K562 (cell line): ENCODE measurements at regions not wholly inside any gene's neighbourhood (a gene's known extent, or its start where the extent isn't known, plus 50 kb on each side); places are given as distances from the start of the nearest gene placed in this dataset.

Experiments
- ADNP ChIP-seq: fragments of 200-800 bp; sonication (Bioruptor generic); IDR thresholded peaks from 2 replicates; pipeline ENCODE4 v1.6.1; 2016; ENCODE audit warnings: missing genetic modification characterization, missing compliant biosample characterization
- BRCA1 ChIP-seq, 2 experiments: fragments of 450-650 bp in 1 of 2; sonication (generic) in 1 of 2; formaldehyde crosslinking in 1 of 2; IDR thresholded peaks; 2 replicates each; pipeline versions ENCODE4 v1.5.0 to v1.6.1; 2017 to 2020; ENCODE audit warnings: mild to moderate bottlenecking in 1 of 2, missing genetic modification reagents in 1 of 2
- EHMT2 ChIP-seq: fragments of 450-650 bp; IDR thresholded peaks from 2 replicates; pipeline ENCODE4 v1.6.1; 2018; ENCODE audit warnings: antibody characterized with exemption
- MIER1 ChIP-seq: fragments of 450-650 bp; IDR thresholded peaks from 2 replicates; pipeline ENCODE4 v1.6.1; 2016; ENCODE audit warnings: antibody characterized with exemption, mild to moderate bottlenecking, low read depth
- NCOA6 ChIP-seq: fragments of 450-650 bp; IDR thresholded peaks from 2 replicates; pipeline ENCODE4 v1.6.1; 2017; ENCODE audit warnings: mild to moderate bottlenecking
- TCF7L2 ChIP-seq: fragments of 150-350 bp; IDR thresholded peaks from 2 replicates; pipeline ENCODE4 v1.6.1; 2016; ENCODE audit warnings: low read depth, mild to moderate bottlenecking, low read length, moderate library complexity
- ZC3H11A ChIP-seq: IDR thresholded peaks from 2 replicates; pipeline ENCODE4 v1.6.1; 2012; ENCODE audit warnings: low read depth, low read length, improper control_type of control experiment
- TF ChIP-seq, protein P1 (sequence below): fragments of 200-800 bp; sonication (Bioruptor generic); IDR thresholded peaks from 2 replicates; pipeline ENCODE4 v1.6.1; 2016; ENCODE audit warnings: missing genetic modification characterization, missing compliant biosample characterization
- TF ChIP-seq, protein P2 (sequence below): fragments of 450-650 bp; IDR thresholded peaks from 2 replicates; pipeline ENCODE4 v1.7.0; 2016; ENCODE audit warnings: borderline replicate concordance
- TF ChIP-seq, protein P3 (sequence below): IDR thresholded peaks from 2 replicates; pipeline ENCODE4 v1.6.1; 2012; ENCODE audit warnings: low read depth, low read length, improper control_type of control experiment, borderline replicate concordance
- TF ChIP-seq, protein P4 (sequence below), 3 experiments: fragments of 200-800 bp in 1 of 3; fragments of 250-450 bp in 1 of 3; fragments of 450-650 bp in 1 of 3; sonication (Bioruptor Pico) in 1 of 3; sonication (Bioruptor generic) in 1 of 3; formaldehyde crosslinking in 1 of 3; IDR thresholded peaks; 2 replicates each; pipeline versions ENCODE4 v1.6.1 to v1.8.0; 2016 to 2022; ENCODE audit warnings: mild to moderate bottlenecking in 2 of 3, missing genetic modification characterization in 2 of 3, missing compliant biosample characterization in 1 of 3, moderate library complexity in 1 of 3
- TF ChIP-seq, protein P5 (sequence below): fragments of 450-650 bp; conservative IDR thresholded peaks from 2 replicates; pipeline ENCODE4 v1.6.1; 2016; ENCODE audit warnings: missing genetic modification characterization, low read depth, mild to moderate bottlenecking, missing compliant biosample characterization, moderate library complexity

DNA sequence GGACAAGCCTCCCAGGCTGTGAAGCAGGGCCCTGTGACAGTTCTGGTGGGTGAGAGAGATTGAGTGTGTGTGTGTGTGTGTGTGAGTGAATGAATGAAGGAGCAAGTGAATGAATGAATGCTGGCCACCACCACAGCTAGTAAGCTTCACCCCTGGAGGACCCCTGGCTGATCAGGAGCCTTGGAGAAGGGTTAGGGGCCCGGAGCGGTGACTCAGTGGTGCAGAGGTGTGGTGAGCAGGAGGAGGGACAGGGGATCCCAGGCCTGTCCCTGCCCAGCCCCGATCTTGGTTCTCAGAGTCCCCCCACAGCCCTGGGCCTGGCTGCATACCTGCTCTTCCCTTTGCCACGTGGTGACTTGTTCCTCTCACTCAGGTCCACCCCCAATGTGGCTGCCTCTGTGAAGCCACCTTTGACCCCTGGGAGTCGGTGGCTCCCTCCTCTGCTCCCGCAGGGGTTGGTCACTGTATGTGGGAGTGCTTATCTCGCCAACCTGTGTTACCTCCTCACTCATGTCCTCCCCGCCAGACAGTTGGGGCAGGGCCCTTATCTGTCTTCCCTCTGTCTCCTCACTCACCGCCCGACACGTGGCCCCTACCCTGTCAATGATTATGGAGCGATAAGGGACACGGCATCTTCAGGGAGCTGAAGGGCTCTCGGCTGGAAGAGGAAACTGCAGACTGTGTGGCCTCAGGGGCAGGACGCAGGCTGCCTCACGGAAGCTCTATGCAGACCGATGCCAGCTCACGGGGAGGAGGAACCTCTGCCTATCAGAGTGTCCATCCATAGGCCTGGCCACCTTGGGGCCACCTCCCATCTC is 99.9 kb upstream of the PITX1 start (continued):
- TF ChIP-seq, protein P1, sequence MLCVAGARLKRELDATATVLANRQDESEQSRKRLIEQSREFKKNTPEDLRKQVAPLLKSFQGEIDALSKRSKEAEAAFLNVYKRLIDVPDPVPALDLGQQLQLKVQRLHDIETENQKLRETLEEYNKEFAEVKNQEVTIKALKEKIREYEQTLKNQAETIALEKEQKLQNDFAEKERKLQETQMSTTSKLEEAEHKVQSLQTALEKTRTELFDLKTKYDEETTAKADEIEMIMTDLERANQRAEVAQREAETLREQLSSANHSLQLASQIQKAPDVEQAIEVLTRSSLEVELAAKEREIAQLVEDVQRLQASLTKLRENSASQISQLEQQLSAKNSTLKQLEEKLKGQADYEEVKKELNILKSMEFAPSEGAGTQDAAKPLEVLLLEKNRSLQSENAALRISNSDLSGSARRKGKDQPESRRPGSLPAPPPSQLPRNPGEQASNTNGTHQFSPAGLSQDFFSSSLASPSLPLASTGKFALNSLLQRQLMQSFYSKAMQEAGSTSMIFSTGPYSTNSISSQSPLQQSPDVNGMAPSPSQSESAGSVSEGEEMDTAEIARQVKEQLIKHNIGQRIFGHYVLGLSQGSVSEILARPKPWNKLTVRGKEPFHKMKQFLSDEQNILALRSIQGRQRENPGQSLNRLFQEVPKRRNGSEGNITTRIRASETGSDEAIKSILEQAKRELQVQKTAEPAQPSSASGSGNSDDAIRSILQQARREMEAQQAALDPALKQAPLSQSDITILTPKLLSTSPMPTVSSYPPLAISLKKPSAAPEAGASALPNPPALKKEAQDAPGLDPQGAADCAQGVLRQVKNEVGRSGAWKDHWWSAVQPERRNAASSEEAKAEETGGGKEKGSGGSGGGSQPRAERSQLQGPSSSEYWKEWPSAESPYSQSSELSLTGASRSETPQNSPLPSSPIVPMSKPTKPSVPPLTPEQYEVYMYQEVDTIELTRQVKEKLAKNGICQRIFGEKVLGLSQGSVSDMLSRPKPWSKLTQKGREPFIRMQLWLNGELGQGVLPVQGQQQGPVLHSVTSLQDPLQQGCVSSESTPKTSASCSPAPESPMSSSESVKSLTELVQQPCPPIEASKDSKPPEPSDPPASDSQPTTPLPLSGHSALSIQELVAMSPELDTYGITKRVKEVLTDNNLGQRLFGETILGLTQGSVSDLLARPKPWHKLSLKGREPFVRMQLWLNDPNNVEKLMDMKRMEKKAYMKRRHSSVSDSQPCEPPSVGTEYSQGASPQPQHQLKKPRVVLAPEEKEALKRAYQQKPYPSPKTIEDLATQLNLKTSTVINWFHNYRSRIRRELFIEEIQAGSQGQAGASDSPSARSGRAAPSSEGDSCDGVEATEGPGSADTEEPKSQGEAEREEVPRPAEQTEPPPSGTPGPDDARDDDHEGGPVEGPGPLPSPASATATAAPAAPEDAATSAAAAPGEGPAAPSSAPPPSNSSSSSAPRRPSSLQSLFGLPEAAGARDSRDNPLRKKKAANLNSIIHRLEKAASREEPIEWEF: peak; percentile 91
- TF ChIP-seq, protein P2, sequence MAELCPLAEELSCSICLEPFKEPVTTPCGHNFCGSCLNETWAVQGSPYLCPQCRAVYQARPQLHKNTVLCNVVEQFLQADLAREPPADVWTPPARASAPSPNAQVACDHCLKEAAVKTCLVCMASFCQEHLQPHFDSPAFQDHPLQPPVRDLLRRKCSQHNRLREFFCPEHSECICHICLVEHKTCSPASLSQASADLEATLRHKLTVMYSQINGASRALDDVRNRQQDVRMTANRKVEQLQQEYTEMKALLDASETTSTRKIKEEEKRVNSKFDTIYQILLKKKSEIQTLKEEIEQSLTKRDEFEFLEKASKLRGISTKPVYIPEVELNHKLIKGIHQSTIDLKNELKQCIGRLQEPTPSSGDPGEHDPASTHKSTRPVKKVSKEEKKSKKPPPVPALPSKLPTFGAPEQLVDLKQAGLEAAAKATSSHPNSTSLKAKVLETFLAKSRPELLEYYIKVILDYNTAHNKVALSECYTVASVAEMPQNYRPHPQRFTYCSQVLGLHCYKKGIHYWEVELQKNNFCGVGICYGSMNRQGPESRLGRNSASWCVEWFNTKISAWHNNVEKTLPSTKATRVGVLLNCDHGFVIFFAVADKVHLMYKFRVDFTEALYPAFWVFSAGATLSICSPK: no peak
- 0 out of 2 replicates have a peak, but pooled peaks have one; percentile 22 for TF ChIP-seq TCF7L2
- peak; percentile 68; the same call in 1 of the 2 replicates for TF ChIP-seq ADNP
- peak; percentile 57; the same call in 1 of the 2 replicates for TF ChIP-seq EHMT2
- no peak for TF ChIP-seq BRCA1 (IDR thresholded peaks at IDR 0.05)
- TF ChIP-seq BRCA1 (CRISPR knock-in tag; IDR thresholded peaks at IDR 0.05): no peak
- TF ChIP-seq, protein P3, sequence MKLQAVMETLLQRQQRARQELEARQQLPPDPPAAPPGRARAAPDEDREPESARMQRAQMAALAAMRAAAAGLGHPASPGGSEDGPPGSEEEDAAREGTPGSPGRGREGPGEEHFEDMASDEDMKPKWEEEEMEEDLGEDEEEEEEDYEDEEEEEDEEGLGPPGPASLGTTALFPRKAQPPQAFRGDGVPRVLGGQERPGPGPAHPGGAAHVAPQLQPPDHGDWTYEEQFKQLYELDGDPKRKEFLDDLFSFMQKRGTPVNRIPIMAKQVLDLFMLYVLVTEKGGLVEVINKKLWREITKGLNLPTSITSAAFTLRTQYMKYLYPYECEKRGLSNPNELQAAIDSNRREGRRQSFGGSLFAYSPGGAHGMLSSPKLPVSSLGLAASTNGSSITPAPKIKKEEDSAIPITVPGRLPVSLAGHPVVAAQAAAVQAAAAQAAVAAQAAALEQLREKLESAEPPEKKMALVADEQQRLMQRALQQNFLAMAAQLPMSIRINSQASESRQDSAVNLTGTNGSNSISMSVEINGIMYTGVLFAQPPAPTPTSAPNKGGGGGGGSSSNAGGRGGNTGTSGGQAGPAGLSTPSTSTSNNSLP: peak; percentile 63; the same call in 1 of the 2 replicates
- TF ChIP-seq, protein P4, sequence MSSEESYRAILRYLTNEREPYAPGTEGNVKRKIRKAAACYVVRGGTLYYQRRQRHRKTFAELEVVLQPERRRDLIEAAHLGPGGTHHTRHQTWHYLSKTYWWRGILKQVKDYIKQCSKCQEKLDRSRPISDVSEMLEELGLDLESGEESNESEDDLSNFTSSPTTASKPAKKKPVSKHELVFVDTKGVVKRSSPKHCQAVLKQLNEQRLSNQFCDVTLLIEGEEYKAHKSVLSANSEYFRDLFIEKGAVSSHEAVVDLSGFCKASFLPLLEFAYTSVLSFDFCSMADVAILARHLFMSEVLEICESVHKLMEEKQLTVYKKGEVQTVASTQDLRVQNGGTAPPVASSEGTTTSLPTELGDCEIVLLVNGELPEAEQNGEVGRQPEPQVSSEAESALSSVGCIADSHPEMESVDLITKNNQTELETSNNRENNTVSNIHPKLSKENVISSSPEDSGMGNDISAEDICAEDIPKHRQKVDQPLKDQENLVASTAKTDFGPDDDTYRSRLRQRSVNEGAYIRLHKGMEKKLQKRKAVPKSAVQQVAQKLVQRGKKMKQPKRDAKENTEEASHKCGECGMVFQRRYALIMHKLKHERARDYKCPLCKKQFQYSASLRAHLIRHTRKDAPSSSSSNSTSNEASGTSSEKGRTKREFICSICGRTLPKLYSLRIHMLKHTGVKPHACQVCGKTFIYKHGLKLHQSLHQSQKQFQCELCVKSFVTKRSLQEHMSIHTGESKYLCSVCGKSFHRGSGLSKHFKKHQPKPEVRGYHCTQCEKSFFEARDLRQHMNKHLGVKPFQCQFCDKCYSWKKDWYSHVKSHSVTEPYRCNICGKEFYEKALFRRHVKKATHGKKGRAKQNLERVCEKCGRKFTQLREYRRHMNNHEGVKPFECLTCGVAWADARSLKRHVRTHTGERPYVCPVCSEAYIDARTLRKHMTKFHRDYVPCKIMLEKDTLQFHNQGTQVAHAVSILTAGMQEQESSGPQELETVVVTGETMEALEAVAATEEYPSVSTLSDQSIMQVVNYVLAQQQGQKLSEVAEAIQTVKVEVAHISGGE (CRISPR knock-in tag; IDR thresholded peaks at IDR 0.05): peak in 1 of 3 experiments; percentile 90; a peak in 2 of 6 replicates
- no peak for TF ChIP-seq ZC3H11A
- TF ChIP-seq, protein P5, sequence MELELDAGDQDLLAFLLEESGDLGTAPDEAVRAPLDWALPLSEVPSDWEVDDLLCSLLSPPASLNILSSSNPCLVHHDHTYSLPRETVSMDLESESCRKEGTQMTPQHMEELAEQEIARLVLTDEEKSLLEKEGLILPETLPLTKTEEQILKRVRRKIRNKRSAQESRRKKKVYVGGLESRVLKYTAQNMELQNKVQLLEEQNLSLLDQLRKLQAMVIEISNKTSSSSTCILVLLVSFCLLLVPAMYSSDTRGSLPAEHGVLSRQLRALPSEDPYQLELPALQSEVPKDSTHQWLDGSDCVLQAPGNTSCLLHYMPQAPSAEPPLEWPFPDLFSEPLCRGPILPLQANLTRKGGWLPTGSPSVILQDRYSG: peak; percentile 85
- peak; percentile 66; the same call in 1 of the 2 replicates for TF ChIP-seq MIER1
- TF ChIP-seq NCOA6: no peak
